C4-2B (cell line): ENCODE measurements at regions not wholly inside any gene's neighbourhood (a gene's known extent, or its start where the extent isn't known, plus 50 kb on each side); places are given as distances from the start of the nearest gene placed in this dataset.

Experiments used
- H3K27ac ChIP-seq: fragments of 450-650 bp; 2 replicates; pipeline ENCODE4 v1.5.1; 2017
- ZFX ChIP-seq: fragments of 450-650 bp; IDR thresholded peaks from 2 replicates; pipeline ENCODE4 v1.6.1; 2017
- TF ChIP-seq, protein P1 (sequence below): fragments of 450-650 bp; conservative IDR thresholded peaks from 2 replicates; pipeline ENCODE4 v1.5.1; 2017; ENCODE audit warnings: mild to moderate bottlenecking

DNA sequence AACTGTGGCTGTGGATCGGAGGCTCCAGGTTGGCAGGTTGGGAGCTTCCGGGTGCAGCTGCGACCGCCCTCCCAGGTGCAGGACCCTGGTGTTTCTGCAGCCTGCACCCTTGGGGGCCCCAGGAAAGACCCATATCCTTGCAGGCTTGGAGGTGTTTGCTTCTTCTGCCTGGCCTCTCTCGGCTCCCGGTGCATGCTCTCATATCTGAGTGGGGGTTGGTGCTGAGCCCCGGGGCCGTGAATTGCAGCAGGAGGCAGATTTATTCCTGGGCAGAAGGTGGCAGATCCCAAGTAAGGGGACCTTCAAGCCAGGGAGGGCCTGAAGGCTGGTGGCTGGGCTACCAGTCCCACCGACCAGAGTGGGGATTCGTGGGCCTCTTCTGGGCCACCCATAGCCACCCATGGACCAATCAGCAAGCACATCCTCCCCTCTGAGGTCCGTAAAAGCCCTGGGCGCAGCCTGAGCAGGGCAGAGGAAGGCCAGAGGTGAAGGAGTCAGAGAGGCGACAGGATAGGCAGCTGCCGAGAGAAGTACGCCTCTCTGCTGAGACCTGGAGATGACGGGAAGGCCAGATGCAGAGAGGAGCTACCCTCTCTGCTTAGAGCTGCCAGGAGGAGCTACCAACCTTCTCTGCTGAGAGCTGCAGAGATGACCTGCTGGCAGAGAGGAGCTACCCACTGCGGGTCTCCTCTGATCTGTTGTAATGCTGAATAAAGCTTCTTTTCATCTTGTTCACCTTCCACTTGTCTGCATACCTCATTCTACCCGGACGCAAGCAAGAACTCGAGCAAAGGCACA is 1279.0 kb upstream of the LRRTM1 start:
- TF ChIP-seq, protein P1, sequence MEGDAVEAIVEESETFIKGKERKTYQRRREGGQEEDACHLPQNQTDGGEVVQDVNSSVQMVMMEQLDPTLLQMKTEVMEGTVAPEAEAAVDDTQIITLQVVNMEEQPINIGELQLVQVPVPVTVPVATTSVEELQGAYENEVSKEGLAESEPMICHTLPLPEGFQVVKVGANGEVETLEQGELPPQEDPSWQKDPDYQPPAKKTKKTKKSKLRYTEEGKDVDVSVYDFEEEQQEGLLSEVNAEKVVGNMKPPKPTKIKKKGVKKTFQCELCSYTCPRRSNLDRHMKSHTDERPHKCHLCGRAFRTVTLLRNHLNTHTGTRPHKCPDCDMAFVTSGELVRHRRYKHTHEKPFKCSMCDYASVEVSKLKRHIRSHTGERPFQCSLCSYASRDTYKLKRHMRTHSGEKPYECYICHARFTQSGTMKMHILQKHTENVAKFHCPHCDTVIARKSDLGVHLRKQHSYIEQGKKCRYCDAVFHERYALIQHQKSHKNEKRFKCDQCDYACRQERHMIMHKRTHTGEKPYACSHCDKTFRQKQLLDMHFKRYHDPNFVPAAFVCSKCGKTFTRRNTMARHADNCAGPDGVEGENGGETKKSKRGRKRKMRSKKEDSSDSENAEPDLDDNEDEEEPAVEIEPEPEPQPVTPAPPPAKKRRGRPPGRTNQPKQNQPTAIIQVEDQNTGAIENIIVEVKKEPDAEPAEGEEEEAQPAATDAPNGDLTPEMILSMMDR = no peak
- TF ChIP-seq ZFX = no peak
- no peak overlapping the region for H3K27ac ChIP-seq

DNA sequence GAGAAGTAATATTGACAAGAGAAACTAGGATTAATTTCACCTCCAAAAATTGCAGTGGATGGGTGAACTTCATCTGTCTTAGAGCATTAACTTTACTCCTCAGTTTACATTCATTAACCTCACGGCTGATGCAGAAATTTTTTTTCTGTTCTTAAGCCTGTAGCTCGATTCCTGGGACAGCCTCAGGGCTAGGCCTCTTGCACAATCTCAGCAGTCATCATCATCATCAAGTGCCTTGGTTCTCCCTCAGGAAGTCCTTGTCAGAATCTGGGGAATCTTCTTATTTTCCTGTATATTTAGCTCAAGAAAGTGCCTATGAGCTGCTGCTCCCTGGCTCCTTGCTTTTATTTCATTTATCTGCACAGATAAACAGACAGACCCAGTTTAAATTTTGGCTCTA is 1272.2 kb upstream of the LRRTM1 start:
- H3K27ac ChIP-seq = no peak overlapping the region
- no peak for TF ChIP-seq ZFX
- TF ChIP-seq, protein P1 = no peak

DNA sequence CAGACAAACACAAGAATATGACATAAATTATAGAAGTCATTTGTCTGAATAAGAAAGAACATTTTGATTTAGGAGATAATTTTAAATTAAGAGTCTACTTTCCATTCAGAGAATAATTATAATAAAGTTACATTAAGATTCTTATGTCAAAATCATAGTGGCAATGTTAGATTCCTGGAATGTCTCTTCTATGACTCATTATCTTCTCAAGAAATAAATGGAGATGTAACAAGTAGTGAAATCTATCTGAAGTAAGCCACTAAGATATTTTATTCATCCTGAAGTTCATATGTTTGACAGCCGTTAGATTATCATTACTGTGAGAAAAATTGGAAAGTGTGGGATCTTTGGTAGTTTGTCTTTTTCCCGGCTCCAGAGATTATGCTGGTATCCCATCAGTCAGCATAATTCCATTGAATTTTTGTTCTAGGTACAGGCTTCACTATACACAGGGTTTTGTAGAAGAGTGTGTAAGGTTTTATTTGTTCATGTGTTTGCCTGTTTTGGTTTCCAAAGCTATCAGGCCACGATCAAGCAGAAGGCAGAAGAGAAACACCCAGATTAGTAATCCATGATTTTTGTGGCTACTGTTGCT is 1246.6 kb upstream of the LRRTM1 start:
- H3K27ac ChIP-seq = no peak overlapping the region
- no peak for TF ChIP-seq ZFX
- TF ChIP-seq, protein P1 = no peak

DNA sequence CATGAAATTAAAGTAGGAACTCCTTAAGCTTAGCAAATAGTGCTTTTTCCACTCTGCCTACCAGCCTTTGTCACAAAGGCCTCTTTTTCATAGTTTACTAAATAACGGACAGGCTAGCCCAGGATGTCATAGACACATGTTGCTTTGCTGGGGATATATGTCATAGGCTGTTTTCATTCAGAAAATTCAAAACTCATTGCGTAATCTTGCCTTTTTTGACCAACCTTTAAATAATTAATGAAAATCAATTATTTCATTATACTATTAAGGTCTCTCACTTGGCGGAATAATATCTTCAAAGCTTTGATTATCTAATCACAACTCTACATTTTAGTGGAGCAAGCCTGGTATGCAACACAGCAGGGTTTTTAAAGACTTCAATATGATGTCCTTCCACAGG is 1245.7 kb upstream of the LRRTM1 start:
- TF ChIP-seq, protein P1 = no peak
- no peak for TF ChIP-seq ZFX
- H3K27ac ChIP-seq = no peak overlapping the region

DNA sequence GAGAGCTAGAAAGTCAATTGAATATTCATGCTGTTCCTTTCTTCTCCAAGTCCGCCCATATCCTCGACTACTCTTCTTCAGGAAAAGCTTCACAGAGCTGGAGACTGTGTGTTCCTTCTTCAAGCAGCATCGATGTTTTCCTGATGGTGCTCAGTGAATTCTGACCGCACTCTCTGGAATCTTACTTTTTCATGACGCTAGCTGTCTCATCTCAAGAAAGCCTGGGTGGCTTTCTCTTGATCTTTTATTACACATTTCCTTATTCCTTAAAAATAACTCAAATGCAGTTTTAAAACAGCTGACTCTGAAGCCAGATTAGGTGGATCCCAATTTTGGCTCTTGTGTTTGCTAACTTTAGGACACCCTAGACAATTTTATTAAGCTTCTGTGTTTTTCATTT is 1245.1 kb upstream of the LRRTM1 start:
- no peak overlapping the region for H3K27ac ChIP-seq
- no peak for TF ChIP-seq ZFX
- TF ChIP-seq, protein P1 = no peak

DNA sequence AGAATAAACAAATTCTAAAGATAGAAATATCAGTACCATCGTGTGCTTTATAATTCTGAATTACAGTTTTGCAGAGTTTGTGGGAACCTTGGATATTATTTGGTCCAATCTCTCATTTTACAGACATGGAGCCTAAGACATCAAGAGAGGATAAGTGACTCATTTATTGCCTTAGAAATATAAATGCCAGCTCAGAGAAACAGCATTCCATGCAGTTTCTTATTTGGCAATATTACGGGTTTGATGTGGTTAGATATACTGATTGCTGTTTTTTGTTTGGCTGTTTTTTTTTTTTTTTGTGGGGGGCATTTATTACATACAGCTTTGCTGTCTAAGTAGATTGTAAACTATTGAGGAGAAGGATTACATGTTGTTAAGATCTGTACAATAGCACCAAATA is 1241.1 kb upstream of the LRRTM1 start:
- no peak for TF ChIP-seq ZFX
- TF ChIP-seq, protein P1 = no peak
- no peak overlapping the region for H3K27ac ChIP-seq

DNA sequence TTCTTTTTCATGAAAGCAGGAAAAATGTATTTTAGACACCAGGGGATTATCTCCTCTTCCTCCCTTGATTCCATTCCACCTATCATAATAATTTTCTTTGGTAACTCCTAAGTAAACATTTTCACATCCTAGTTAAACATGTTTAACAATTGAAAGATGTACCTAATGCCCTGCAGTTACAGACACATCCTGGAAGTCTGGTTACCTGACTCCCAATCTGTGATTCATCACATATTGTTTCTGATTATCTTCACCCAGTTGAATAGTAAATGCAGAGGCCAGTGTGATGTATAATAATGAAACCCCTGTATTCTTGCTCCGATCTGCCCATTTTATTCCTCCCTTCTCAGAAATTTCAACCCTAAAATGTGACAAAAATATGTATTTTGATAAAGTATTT is 1237.6 kb upstream of the LRRTM1 start:
- no peak for TF ChIP-seq ZFX
- TF ChIP-seq, protein P1 = no peak
- no peak overlapping the region for H3K27ac ChIP-seq
